H9 (cell line): ENCODE measurements at regions not wholly inside any gene's neighbourhood (a gene's known extent, or its start where the extent isn't known, plus 50 kb on each side); places are given as distances from the start of the nearest gene placed in this dataset.

Experiments
- DNase-seq: peaks from one replicate; pipeline ENCODE4 v3.0.0-alpha.2; 2017
- H2AFZ ChIP-seq: one replicate; pipeline ENCODE4 v1.6.1; 2013; ENCODE audit warnings: mild to moderate bottlenecking, low read length, control low read depth, moderate library complexity
- H2AK5ac ChIP-seq: 2 replicates; pipeline ENCODE4 v1.6.1; 2013; ENCODE audit warnings: low read length, control low read depth, mixed read lengths; ENCODE audit not compliant: insufficient read length
- H2BK120ac ChIP-seq: one replicate; pipeline ENCODE4 v1.6.1; 2013; ENCODE audit warnings: low read depth, mild to moderate bottlenecking, low read length, control low read depth, inconsistent platforms; ENCODE audit not compliant: poor library complexity, severe bottlenecking
- H2BK12ac ChIP-seq: 2 replicates; pipeline ENCODE4 v1.6.1; 2013; ENCODE audit warnings: low read length, control low read depth, mixed read lengths, low read depth; ENCODE audit not compliant: insufficient read length
- H2BK15ac ChIP-seq: 2 replicates; pipeline ENCODE4 v1.6.1; 2013; ENCODE audit warnings: low read depth, low read length, control low read depth
- H2BK20ac ChIP-seq: one replicate; pipeline ENCODE4 v1.6.1; 2013; ENCODE audit warnings: low read depth, mild to moderate bottlenecking, low read length, control low read depth, inconsistent platforms; ENCODE audit not compliant: poor library complexity, severe bottlenecking
- H2BK5ac ChIP-seq: 2 replicates; pipeline ENCODE4 v1.6.1; 2013; ENCODE audit warnings: low read length, control low read depth, mixed read lengths; ENCODE audit not compliant: insufficient read length
- H3K14ac ChIP-seq: 2 replicates; pipeline ENCODE4 v1.6.1; 2013; ENCODE audit warnings: low read length, control low read depth; ENCODE audit not compliant: insufficient read depth
- H3K18ac ChIP-seq: 2 replicates; pipeline ENCODE4 v1.6.1; 2013; ENCODE audit warnings: low read depth, mild to moderate bottlenecking, mixed read lengths, low read length, control low read depth; ENCODE audit not compliant: insufficient read length
- H3K23ac ChIP-seq: 2 replicates; pipeline ENCODE4 v1.6.1; 2013; ENCODE audit warnings: low read length, control low read depth, mixed read lengths, low read depth; ENCODE audit not compliant: insufficient read length
- H3K23me2 ChIP-seq: 2 replicates; pipeline ENCODE4 v1.6.1; 2013; ENCODE audit warnings: low read depth, mild to moderate bottlenecking, mixed read lengths, low read length, control low read depth; ENCODE audit not compliant: insufficient read length, poor library complexity, severe bottlenecking
- H3K27ac ChIP-seq: 2 replicates; pipeline ENCODE4 v1.5.1; 2013; ENCODE audit warnings: low read length, control low read depth, mixed read lengths, low read depth; ENCODE audit not compliant: insufficient read length
- H3K27me3 ChIP-seq: 2 replicates; pipeline ENCODE4 v1.6.1; 2013; ENCODE audit warnings: low read length, control low read depth, inconsistent platforms; ENCODE audit not compliant: insufficient read depth
- H3K4ac ChIP-seq: 2 replicates; pipeline ENCODE4 v1.6.1; 2013; ENCODE audit warnings: low read depth, mild to moderate bottlenecking, control low read depth, inconsistent platforms, low read length, moderate library complexity
- H3K4me1 ChIP-seq: 2 replicates; pipeline ENCODE4 v1.6.1; 2013; ENCODE audit warnings: low read length, control low read depth, inconsistent platforms; ENCODE audit not compliant: insufficient read depth
- H3K4me2 ChIP-seq: 2 replicates; pipeline ENCODE4 v1.6.1; 2013; ENCODE audit warnings: low read length, control low read depth, mixed read lengths; ENCODE audit not compliant: insufficient read length, insufficient read depth
- H3K56ac ChIP-seq: 2 replicates; pipeline ENCODE4 v1.6.1; 2013; ENCODE audit warnings: low read depth, mild to moderate bottlenecking, mixed read lengths, low read length, control low read depth; ENCODE audit not compliant: insufficient read length
- H3K79me1 ChIP-seq: 2 replicates; pipeline ENCODE4 v1.6.1; 2013; ENCODE audit warnings: low read depth, mild to moderate bottlenecking, moderate library complexity, low read length, control low read depth, inconsistent platforms; ENCODE audit not compliant: insufficient read depth, poor library complexity, severe bottlenecking
- H3K79me2 ChIP-seq: 2 replicates; pipeline ENCODE4 v1.6.1; 2013; ENCODE audit warnings: low read length, control low read depth, inconsistent platforms; ENCODE audit not compliant: insufficient read depth
- H3K9ac ChIP-seq: 2 replicates; pipeline ENCODE4 v1.6.1; 2013; ENCODE audit warnings: low read length, control low read depth, mixed read lengths; ENCODE audit not compliant: insufficient read length; ENCODE audit errors: extremely low read depth
- H3K9me3 ChIP-seq: one replicate; pipeline ENCODE4 v1.6.1; 2013; ENCODE audit warnings: low read depth, low read length, inconsistent platforms; ENCODE audit not compliant: control insufficient read depth
- H3T11ph ChIP-seq: one replicate; pipeline ENCODE4 v1.6.1; 2013; ENCODE audit warnings: mild to moderate bottlenecking, low read length, control low read depth, inconsistent platforms
- H4K20me1 ChIP-seq: one replicate; pipeline ENCODE4 v1.6.1; 2013; ENCODE audit not compliant: control insufficient read depth, insufficient read length, insufficient read depth
- H4K5ac ChIP-seq: 2 replicates; pipeline ENCODE4 v1.6.1; 2013; ENCODE audit warnings: low read depth, mild to moderate bottlenecking, mixed read lengths, low read length, control low read depth; ENCODE audit not compliant: insufficient read length
- H4K8ac ChIP-seq: replicated peaks from 2 replicates; pipeline ENCODE4 v1.6.1; 2013; ENCODE audit warnings: low read length, control low read depth, mixed read lengths, low read depth; ENCODE audit not compliant: insufficient read length
- H4K91ac ChIP-seq: 2 replicates; pipeline ENCODE4 v1.6.1; 2013; ENCODE audit warnings: low read depth, mild to moderate bottlenecking, moderate library complexity, mixed read lengths, low read length, control low read depth; ENCODE audit not compliant: insufficient read length
- H3K27ac Mint-ChIP-seq, 3 experiments: 2 replicates in 2 of 3; 3 replicates in 1 of 3; pipeline ENCODE4 v1.8.0; 2020 to 2021; ENCODE audit warnings: mixed read lengths in 3 of 3, mild to moderate bottlenecking in 1 of 3, moderate library complexity in 1 of 3
- H3K27me3 Mint-ChIP-seq: 2 replicates; pipeline ENCODE4 v1.8.0; 2021; ENCODE audit warnings: low read depth, mild to moderate bottlenecking, moderate library complexity, mixed read lengths
- H3K36me3 Mint-ChIP-seq, 3 experiments: 2 replicates in 2 of 3; 3 replicates in 1 of 3; pipeline ENCODE4 v1.8.0; 2020 to 2021; ENCODE audit warnings: low read depth in 3 of 3, mixed read lengths in 3 of 3; ENCODE audit not compliant: insufficient read depth in 1 of 3
- H3K4me1 Mint-ChIP-seq, 2 experiments: 2 replicates each; pipeline ENCODE4 v1.8.0; 2020; ENCODE audit warnings: mixed read lengths in 2 of 2
- H3K4me3 Mint-ChIP-seq, 2 experiments: 2 replicates in 1 of 2; 3 replicates in 1 of 2; pipeline ENCODE4 v1.8.0; 2020 to 2021; ENCODE audit warnings: mild to moderate bottlenecking in 2 of 2, mixed read lengths in 2 of 2, moderate library complexity in 1 of 2
- H3K9me3 Mint-ChIP-seq, 2 experiments: 2 replicates in 1 of 2; 3 replicates in 1 of 2; pipeline ENCODE4 v1.8.0; 2020; ENCODE audit warnings: mild to moderate bottlenecking in 2 of 2, mixed read lengths in 2 of 2, moderate library complexity in 1 of 2
- CTCF ChIP-seq: fragments of 200-600 bp; sonication (generic); conservative IDR thresholded peaks from 3 replicates; pipeline ENCODE4 v1.8.0; 2021; ENCODE audit warnings: antibody characterized with exemption, mild to moderate bottlenecking
- WGBS: extraction: QIAGEN DNeasy Blood & Tissue Kit; methylation state at CpG from one replicate; pipeline ENCODE4 v1.1.7; 2013; ENCODE audit warnings: missing lambda C conversion rate, low lambda C conversion rate, mixed read lengths; ENCODE audit not compliant: insufficient read length; ENCODE audit errors: extremely low coverage; 5-methylcytosine and 5-hydroxymethylcytosine counted together

DNA sequence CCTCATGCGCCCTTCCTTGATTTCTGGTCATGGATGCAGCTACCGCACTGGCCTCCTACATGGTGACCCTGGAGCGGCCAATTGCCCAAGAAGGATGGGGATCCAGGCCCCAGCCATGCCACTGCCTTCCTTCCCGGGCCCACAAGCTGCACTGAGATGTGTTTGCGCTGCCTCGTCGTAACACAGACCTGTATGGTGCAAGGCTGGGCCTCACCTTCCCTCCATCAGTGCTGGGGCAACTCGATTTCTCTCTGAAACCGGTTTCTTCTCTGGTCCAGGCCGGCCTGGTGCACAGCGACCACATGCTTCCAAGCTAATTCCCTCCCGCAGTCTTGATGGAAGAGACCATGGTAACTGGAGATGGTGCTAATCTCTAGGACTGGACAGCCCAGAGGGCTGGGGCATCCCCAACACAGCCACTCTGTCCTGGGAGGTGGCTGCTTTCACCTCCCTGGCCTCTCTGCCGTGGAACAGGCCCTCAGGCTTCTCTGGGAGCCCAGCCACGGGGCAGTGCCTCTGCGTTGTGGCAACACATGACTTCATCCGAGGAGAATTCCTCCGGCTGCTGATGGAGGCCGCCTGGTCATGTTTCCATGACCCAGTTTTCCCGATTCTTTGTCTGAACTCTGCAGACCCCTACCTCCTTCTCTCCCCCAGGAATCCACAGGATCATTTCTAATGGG, 184.2 kb downstream of the GLI2 start:
- Histone ChIP-seq H3K27me3 (no peaks in the 10 kb centered on the region), H4K20me1 (no peaks in the 10 kb centered on the region), H3K4me2 (no peak overlapping the region), H4K8ac (no peak overlapping the region), H3K79me2 (no peaks in the 10 kb centered on the region; the same call in 1 of the 2 replicates), H2BK20ac (no peak overlapping the region), H4K5ac (no peak overlapping the region), H2BK5ac (no peak overlapping the region), H3K27ac (no peak overlapping the region), H3K23ac (no peak overlapping the region), H3K18ac (no peak overlapping the region), H3K14ac (no peak overlapping the region), H2BK120ac (no peak overlapping the region), H3K9ac (no peak overlapping the region), H2BK12ac (no peak overlapping the region), H3K9me3 (no peaks in the 10 kb centered on the region), H2AFZ (no peak overlapping the region), H3T11ph (no peak overlapping the region), H3K4ac (no peak overlapping the region), H3K4me1 (0 out of 2 replicates have a peak, but pooled peaks cover 2% of the 10 kb centered on the region), H3K79me1 (no peaks in the 10 kb centered on the region), H2AK5ac (no peak overlapping the region), H2BK15ac (no peak overlapping the region), H3K56ac (no peak overlapping the region), H3K23me2 (no peaks in the 10 kb centered on the region), H4K91ac (no peak overlapping the region)
- peaks cover 5 to 7% of the 10 kb centered on the region in 2 experiments for H3K4me1 Mint-ChIP-seq
- WGBS = no CpG with 5 or more reads among the region's 19 CpGs
- no peak for DNase-seq
- peaks cover 0 to 2% (median 0%) of the 10 kb centered on the region in 3 experiments; a peak in 4 of 7 replicates for H3K36me3 Mint-ChIP-seq
- H3K9me3 Mint-ChIP-seq = no peaks in the 10 kb centered on the region
- 0 out of 7 replicates have a peak overlapping the region, but pooled peaks of 2 of the 3 experiments have one; percentile 29 to 39 for H3K27ac Mint-ChIP-seq
- H3K4me3 Mint-ChIP-seq = no peak overlapping the region
- no peaks in the 10 kb centered on the region; the same call in 1 of the 2 replicates for H3K27me3 Mint-ChIP-seq
- no peak for TF ChIP-seq CTCF
